ENCODE measurements at regions not wholly inside any gene's neighbourhood (a gene's known extent, or its start where the extent isn't known, plus 50 kb on each side); places are given as distances from the start of the nearest gene placed in this dataset.
A peak's percentile ranks its signal among the peaks of the same experiment; 100 is the strongest.

- no peaks in the 10 kb centered on the region for H3K27me3 ChIP-seq
- no peak overlapping the region for H3K27ac ChIP-seq
- H3K9me3 ChIP-seq (ENCODE audit: low read depth), result no peaks in the 10 kb centered on the region
- no peaks in the 10 kb centered on the region for H3K36me3 ChIP-seq
- no peaks in the 10 kb centered on the region for H3K4me1 ChIP-seq (ENCODE audit: low read depth)
- peak in 1 of 2 donors; percentile 56 for DNase-seq (ENCODE audit: low read depth in 1 of 2, low spot score in 1 of 2)
- H3K4me3 ChIP-seq, result no peak overlapping the region
- TF ChIP-seq CTCF (IDR thresholded peaks at IDR 0.05; ENCODE audit: low read depth, low read length), result no peak
These were observed 286.9 kb downstream of the PTEN start for GRCh38 chr10:88150339-88150738.

GRCh38 chr10:88152728-88153133 is 289.3 kb downstream of the PTEN start:
- DNase-seq (ENCODE audit: low read depth in 1 of 2, low spot score in 1 of 2), result peak in 1 of 2 donors; percentile 79
- no peak for TF ChIP-seq CTCF (IDR thresholded peaks at IDR 0.05; ENCODE audit: low read depth, low read length)
- H3K4me3 ChIP-seq, result no peak overlapping the region
- H3K27me3 ChIP-seq, result no peaks in the 10 kb centered on the region
- no peak overlapping the region for H3K27ac ChIP-seq
- H3K9me3 ChIP-seq (ENCODE audit: low read depth), result no peaks in the 10 kb centered on the region
- no peaks in the 10 kb centered on the region for H3K36me3 ChIP-seq
- H3K4me1 ChIP-seq (ENCODE audit: low read depth), result no peaks in the 10 kb centered on the region

- H3K9me3 ChIP-seq (ENCODE audit: low read depth), result no peaks in the 10 kb centered on the region
- H3K27ac ChIP-seq, result no peak overlapping the region
- DNase-seq (ENCODE audit: low read depth in 1 of 2, low spot score in 1 of 2), result no peak
- no peak for TF ChIP-seq CTCF (IDR thresholded peaks at IDR 0.05; ENCODE audit: low read depth, low read length)
- no peaks in the 10 kb centered on the region for H3K36me3 ChIP-seq
- H3K4me3 ChIP-seq, result no peak overlapping the region
- no peaks in the 10 kb centered on the region for H3K27me3 ChIP-seq
- H3K4me1 ChIP-seq (ENCODE audit: low read depth), result no peaks in the 10 kb centered on the region
These were observed 291.3 kb downstream of the PTEN start for GRCh38 chr10:88154596-88155250.

GRCh38 chr10:88156341-88156740 is 292.9 kb downstream of the PTEN start:
- DNase-seq (ENCODE audit: low read depth in 1 of 2, low spot score in 1 of 2), result no peak
- peaks cover 8% of the 10 kb centered on the region for H3K4me1 ChIP-seq (ENCODE audit: low read depth)
- H3K27me3 ChIP-seq, result no peaks in the 10 kb centered on the region
- TF ChIP-seq CTCF (IDR thresholded peaks at IDR 0.05; ENCODE audit: low read depth, low read length), result no peak
- H3K9me3 ChIP-seq (ENCODE audit: low read depth), result no peaks in the 10 kb centered on the region
- no peak overlapping the region for H3K4me3 ChIP-seq
- no peak overlapping the region for H3K27ac ChIP-seq
- no peaks in the 10 kb centered on the region for H3K36me3 ChIP-seq

- Histone ChIP-seq H3K27me3 (no peaks in the 10 kb centered on the region), H3K36me3 (no peaks in the 10 kb centered on the region), H3K9me3 (ENCODE audit: low read depth) (no peaks in the 10 kb centered on the region), H3K27ac (no peak overlapping the region), H3K4me1 (ENCODE audit: low read depth) (peaks cover 18% of the 10 kb centered on the region), H3K4me3 (no peak overlapping the region)
- TF ChIP-seq CTCF (IDR thresholded peaks at IDR 0.05; ENCODE audit: low read depth, low read length), result no peak
- DNase-seq (ENCODE audit: low read depth in 1 of 2, low spot score in 1 of 2), result peak in 1 of 2 donors; percentile 81
These were observed 294.6 kb downstream of the PTEN start for GRCh38 chr10:88157981-88158465.
